Activated naive CD4-positive, alpha-beta T cell treated with anti-CD3 and anti-CD28 coated beads for 36 hours (primary cell): ENCODE measurements at regions not wholly inside any gene's neighbourhood (a gene's known extent, or its start where the extent isn't known, plus 50 kb on each side); places are given as distances from the start of the nearest gene placed in this dataset.
"Not testable (repeated sequence)": the region's sequence is repeated elsewhere in the genome, so short reads cannot be mapped to it uniquely, and the experiment has no call there.

Experiments used
- CTCF ChIA-PET: fragments of 350-600 bp; sonication (Branson Sonifier 250); formaldehyde crosslinking; loops from one replicate; lab custom pipeline; 2021; ENCODE audit warnings: antibody characterized with exemption; lab: Charles Lee
- DNase-seq: peaks from one replicate; pipeline ENCODE4 v3.0.0-alpha.2; 2020
- H3K27ac Mint-ChIP-seq: one replicate; pipeline ENCODE4 v1.8.0; 2021; ENCODE audit warnings: mild to moderate bottlenecking, mixed read lengths
- H3K27me3 Mint-ChIP-seq: one replicate; pipeline ENCODE4 v1.8.0; 2021; ENCODE audit warnings: low read depth, mixed read lengths
- H3K36me3 Mint-ChIP-seq: one replicate; pipeline ENCODE4 v1.8.0; 2021; ENCODE audit warnings: low read depth, mixed read lengths
- H3K4me1 Mint-ChIP-seq: one replicate; pipeline ENCODE4 v1.8.0; 2021; ENCODE audit warnings: low read depth, mixed read lengths
- H3K4me3 Mint-ChIP-seq: one replicate; pipeline ENCODE4 v1.8.0; 2021; ENCODE audit warnings: mild to moderate bottlenecking, moderate library complexity, mixed read lengths
- H3K9me3 Mint-ChIP-seq: one replicate; pipeline ENCODE4 v1.8.0; 2021; ENCODE audit warnings: mixed read lengths
- intact Hi-C: fragments of 100-400 bp; cut with micrococcal nuclease; formaldehyde crosslinking; loops from one replicate; pipeline ENCODE4 v1.15.1; 2023

DNA sequence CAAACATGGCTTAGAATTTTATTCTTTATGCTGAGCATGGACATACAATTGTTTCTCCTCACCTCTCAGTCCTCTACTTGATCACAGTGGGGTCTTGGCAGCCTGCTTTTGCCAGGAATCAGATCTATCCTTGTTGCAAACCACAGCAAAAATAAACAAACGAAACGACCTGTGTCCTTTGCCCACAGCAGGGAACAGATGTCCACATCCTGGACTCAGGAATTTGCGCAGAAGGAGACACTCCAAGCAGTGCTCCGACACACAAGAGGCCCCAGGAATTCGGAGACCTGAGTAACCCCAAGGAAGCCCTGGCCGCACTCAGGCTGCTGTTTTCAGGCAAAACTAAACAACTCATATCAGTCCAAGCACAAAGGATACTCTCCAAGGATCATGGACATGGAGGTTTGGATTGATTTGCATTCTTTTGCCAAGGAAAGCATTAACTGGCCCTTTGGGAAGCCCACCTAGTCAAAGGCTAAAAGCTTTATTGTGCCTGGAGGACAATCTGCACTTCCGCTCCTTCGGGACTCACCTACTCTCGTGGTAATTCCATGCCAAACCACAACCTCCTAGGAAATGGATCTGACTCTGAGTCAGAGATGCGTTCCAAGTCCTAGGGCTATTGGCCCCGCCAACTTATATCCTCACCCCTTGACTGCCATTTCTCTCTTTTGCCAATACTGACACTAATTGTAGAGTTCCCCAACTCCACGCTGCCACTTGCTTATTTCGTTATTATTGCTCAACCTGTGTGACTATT, 271.1 kb upstream of the CDH11 start:
- H3K9me3 Mint-ChIP-seq, result peaks cover 11% of the 10 kb centered on the region
- H3K27me3 Mint-ChIP-seq, result no peaks in the 10 kb centered on the region
- H3K36me3 Mint-ChIP-seq, result no peaks in the 10 kb centered on the region
- H3K4me1 Mint-ChIP-seq, result no peaks in the 10 kb centered on the region
- intact Hi-C loops, result no loop called here
- CTCF ChIA-PET, result no interaction called here
- no peak overlapping the region for H3K27ac Mint-ChIP-seq
- no peak for DNase-seq
- no peak overlapping the region for H3K4me3 Mint-ChIP-seq

DNA sequence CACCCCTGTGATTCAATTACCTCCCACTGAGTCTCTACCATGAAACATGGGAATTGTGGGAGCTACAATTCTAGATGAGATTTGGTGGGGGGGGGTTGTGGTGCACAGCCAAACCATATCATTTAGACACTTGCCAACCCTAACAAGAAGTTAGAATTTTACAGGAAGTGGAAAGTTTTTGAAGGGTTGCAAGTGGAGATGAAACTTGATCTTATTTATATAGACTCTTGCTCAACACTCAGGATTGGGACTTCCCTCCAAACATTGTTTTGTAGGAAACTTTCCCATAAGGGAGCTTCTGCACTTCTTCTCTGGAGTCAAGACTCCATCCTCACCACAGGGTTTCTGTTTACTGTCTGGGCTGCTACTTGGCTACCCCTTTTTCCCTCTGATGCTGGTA, 266.7 kb upstream of the CDH11 start:
- Mint-ChIP-seq H3K27me3 (no peaks in the 10 kb centered on the region), H3K36me3 (no peaks in the 10 kb centered on the region), H3K4me1 (no peaks in the 10 kb centered on the region), H3K4me3 (no peak overlapping the region), H3K9me3 (peaks cover 15% of the 10 kb centered on the region), H3K27ac (no peak overlapping the region)
- no peak for DNase-seq
- intact Hi-C loops, result no loop called here
- CTCF ChIA-PET, result no interaction called here

DNA sequence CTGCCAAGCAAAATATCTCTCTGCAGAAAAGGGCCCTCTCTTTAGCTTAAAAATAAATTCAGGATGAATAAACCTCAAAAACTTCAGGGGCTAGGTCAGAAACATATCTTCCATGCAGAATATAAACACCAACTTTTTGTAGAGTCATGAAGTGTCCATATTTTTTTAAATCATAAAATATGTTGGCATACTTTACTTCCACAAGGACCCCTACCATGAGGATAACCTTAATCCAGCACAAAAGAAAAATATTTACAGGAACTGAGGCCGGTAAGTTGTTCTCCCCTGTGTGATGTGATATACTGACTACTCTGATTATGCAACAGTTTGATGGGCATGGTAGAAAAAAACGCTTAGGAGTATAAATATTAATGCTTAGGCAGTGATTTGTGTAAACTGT, 264.8 kb upstream of the CDH11 start:
- peaks cover 18% of the 10 kb centered on the region for H3K9me3 Mint-ChIP-seq
- no peaks in the 10 kb centered on the region for H3K36me3 Mint-ChIP-seq
- DNase-seq, result no peak
- no peak overlapping the region for H3K4me3 Mint-ChIP-seq
- H3K4me1 Mint-ChIP-seq, result no peaks in the 10 kb centered on the region
- intact Hi-C loops, result no loop called here
- CTCF ChIA-PET, result no interaction called here
- H3K27ac Mint-ChIP-seq, result no peak overlapping the region
- H3K27me3 Mint-ChIP-seq, result no peaks in the 10 kb centered on the region

DNA sequence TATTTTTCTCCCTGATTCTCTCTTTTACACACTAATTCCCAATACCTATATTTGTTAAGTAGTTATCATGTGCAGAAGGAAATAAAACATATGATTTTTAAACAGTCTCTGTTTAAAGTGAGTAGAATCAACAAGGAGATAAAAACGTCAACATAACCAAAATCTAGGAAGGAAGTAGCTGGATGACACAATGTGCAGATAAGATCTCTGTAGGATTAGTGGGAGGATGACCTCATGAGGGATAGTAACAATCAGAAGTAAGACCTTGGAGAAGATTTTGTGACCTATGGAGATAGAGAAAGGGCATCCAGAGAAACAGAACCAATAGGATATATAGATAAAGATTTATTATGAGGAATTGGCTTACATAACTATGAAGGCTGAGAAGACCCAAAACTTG, 262.6 kb upstream of the CDH11 start:
- Mint-ChIP-seq H3K9me3 (peaks cover 18% of the 10 kb centered on the region), H3K36me3 (no peaks in the 10 kb centered on the region), H3K4me3 (no peak overlapping the region), H3K4me1 (no peaks in the 10 kb centered on the region), H3K27ac (no peak overlapping the region), H3K27me3 (no peaks in the 10 kb centered on the region)
- intact Hi-C loops, result no loop called here
- CTCF ChIA-PET, result no interaction called here
- DNase-seq, result no peak

DNA sequence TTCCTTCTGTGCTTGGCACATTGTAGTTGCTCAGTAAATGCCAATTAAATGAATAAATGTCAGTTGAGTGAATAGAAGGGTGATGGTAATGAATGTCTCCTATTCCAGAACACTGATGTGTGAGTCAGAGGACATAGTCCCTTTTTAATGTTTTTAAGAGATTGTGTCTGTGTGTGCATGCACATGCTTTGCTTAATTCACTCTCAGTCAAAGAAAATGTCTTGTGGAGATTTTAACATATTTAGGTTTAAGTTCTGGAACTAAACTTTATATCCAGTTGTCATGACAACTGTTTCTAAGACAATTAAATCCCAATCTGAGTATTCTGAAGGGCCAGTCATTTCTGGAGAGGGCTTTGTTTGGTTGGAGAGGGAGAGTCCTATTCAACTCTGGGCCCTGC, 255.3 kb upstream of the CDH11 start:
- Mint-ChIP-seq H3K36me3 (no peaks in the 10 kb centered on the region), H3K4me3 (no peak overlapping the region), H3K27me3 (no peaks in the 10 kb centered on the region), H3K27ac (no peak overlapping the region), H3K9me3 (peaks cover 3% of the 10 kb centered on the region), H3K4me1 (no peaks in the 10 kb centered on the region)
- intact Hi-C loops, result no loop called here
- no peak for DNase-seq
- CTCF ChIA-PET, result no interaction called here

DNA sequence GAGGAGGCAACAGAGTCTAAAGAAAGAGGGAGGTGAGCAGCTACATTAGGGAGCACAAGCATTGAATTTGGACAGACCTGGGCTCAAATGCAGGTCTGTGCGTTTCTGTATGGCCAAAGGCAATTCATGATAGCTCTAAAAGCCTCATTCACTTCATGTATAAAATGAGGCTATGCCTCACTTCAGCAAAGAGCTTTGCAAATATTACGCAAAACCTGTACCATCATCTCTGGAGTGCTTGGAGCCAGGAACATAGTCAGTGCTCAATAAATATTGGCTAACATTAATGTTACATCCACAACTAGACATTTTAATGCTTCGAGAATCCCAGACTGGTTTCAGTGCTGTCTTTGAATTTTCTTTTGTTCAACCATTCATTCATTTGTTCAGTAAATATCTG, 254.7 kb upstream of the CDH11 start:
- Mint-ChIP-seq H3K9me3 (no peaks in the 10 kb centered on the region), H3K4me1 (no peaks in the 10 kb centered on the region), H3K27me3 (no peaks in the 10 kb centered on the region), H3K4me3 (no peak overlapping the region), H3K27ac (no peak overlapping the region), H3K36me3 (no peaks in the 10 kb centered on the region)
- CTCF ChIA-PET, result no interaction called here
- DNase-seq, result no peak
- intact Hi-C loops, result no loop called here

DNA sequence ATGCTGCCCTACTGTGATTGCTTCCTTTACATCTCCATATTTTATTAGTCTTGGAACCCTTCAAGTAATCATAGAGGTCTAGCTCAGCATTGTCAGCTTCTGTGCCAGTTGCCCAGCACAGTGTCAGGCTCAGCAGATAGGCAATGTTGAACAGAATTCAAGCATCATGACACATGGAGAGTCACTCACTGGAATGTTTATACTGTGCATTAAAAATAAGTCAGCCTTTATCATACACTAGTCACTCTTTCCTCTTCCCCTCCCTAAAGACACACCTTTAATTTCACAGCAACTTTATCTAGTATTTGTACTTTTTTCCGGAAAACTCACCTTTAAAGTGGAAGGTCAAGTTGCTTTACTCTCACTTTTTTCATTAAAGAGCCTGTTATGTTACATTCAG, 253.8 kb upstream of the CDH11 start:
- Mint-ChIP-seq H3K4me3 (no peak overlapping the region), H3K4me1 (no peaks in the 10 kb centered on the region), H3K27me3 (no peaks in the 10 kb centered on the region), H3K27ac (no peak overlapping the region), H3K36me3 (no peaks in the 10 kb centered on the region), H3K9me3 (no peaks in the 10 kb centered on the region)
- intact Hi-C loops, result no loop called here
- DNase-seq, result no peak
- CTCF ChIA-PET, result no interaction called here

DNA sequence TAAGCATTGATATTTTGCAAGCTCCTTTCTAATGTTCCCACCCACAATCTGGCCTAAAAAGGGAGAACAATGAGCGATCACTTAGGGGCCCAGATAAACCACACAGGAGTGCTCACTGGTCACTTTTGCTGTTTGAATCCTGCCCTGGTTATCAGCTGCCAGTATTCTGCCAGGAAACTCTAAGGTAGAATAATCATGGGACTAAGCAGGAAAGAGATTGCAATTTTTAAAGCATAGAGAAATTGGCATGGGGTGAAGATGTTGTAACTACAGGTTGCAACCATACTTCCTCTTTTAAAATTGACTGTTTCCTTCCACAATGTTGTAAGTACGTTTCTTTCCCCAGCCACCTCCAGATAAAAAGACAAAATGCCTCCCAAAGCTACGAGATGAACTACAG, 251.2 kb upstream of the CDH11 start:
- CTCF ChIA-PET, result no interaction called here
- no peak overlapping the region for H3K27ac Mint-ChIP-seq

DNA sequence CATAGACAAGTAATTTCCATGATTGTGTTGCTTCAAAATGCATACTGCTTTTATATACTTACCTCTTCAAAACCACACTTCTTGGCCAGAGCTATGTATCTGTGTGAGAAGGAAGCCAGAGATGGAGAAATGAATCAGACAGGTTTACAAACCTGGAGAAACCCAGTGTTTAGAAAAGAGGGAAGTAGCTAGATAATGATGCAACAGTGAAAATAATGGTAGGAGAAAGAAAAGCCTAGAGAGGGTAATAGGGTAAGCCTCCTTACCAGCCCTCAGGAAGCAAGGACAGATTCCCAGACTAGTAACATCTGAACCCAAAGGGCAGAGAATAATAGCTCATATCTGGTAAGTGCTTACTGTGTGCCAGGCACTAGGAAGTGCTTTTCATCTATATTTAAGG, 250.3 kb upstream of the CDH11 start:
- Mint-ChIP-seq H3K36me3 (no peaks in the 10 kb centered on the region), H3K4me1 (no peaks in the 10 kb centered on the region), H3K4me3 (no peak overlapping the region), H3K27ac (no peak overlapping the region), H3K9me3 (peaks cover 4% of the 10 kb centered on the region), H3K27me3 (no peaks in the 10 kb centered on the region)
- CTCF ChIA-PET, result interaction anchor here (0.8 kb wide), 1 partner anchor 9 kb away, joined by 3 read pairs; no protein-coding TSS in a partner anchor
- no peak for DNase-seq
- intact Hi-C loops, result no loop called here

More for the DNA sequence above, 251.2 kb upstream of the CDH11 start:
- H3K4me3 Mint-ChIP-seq, result no peak overlapping the region
- peaks cover 4% of the 10 kb centered on the region for H3K9me3 Mint-ChIP-seq
- no peaks in the 10 kb centered on the region for H3K27me3 Mint-ChIP-seq
- no peaks in the 10 kb centered on the region for H3K4me1 Mint-ChIP-seq
- intact Hi-C loops, result no loop called here
- DNase-seq, result no peak
- H3K36me3 Mint-ChIP-seq, result no peaks in the 10 kb centered on the region

DNA sequence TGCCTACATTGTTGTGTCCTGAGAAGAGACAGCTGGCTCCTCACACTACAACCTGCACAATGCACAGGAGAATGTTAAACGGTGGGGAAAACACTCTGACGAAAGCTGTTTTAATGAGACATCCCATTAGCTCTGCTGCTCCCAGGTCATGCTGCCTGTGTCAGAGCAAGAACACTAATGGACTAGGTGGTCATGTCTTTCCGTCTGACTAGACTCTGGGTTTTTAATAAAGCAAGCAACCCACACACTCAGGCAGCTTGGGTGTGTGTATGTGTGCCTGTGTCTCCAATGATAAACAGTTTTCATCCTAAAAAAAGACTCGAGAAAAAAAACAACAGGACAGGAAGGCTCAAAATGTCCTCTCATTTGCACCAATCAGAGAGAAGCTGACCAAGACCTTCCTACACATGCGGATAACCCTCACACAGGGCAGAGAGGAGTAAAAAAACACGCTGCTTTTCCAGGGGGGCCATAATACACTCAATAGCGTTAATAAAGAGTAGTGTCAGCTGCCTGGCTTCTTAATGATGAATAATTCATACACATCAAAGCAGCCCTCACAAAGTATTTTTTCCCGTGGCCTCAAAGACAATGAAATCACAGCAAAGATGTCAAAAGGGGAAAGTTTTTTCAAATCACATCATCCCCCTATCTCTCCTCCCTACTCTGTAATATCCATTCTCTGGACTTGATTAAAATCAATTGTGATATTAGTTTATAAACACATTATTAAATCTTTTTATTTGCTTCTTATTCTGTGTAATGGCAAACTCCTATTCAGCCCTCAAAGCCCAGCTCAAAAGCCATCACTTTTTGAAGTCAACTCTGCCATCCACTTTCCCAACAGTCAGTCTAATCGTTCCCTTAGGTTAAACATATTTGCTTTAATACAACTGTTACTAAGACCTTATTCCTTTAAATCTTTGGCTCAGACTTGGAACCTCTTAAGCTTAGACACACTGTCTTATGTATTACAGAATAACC, 244.2 kb upstream of the CDH11 start:
- Mint-ChIP-seq H3K9me3 (peaks cover 4% of the 10 kb centered on the region), H3K4me1 (no peaks in the 10 kb centered on the region), H3K36me3 (no peaks in the 10 kb centered on the region), H3K27me3 (no peaks in the 10 kb centered on the region), H3K27ac (no peak overlapping the region), H3K4me3 (no peak overlapping the region)
- no peak for DNase-seq
- CTCF ChIA-PET, result no interaction called here
- intact Hi-C loops, result no loop called here

DNA sequence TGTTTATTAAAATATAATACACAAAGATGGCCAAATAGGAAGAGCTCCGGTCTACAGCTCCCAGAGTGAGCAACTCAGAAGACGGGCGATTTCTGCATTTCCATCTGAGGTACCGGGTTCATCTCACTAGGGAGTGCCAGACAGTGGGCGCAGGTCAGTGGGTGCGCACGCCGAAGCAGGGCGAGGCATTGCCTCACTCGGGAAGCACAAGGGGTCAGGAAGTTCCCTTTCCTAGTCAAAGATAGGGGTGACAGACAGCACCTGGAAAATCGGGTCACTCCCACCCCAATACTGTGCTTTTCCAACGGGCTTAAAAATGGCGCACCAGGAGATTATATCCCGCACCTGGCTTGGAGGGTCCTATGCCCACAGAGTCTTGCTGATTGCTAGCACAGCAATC, 234.9 kb upstream of the CDH11 start:
- H3K9me3 Mint-ChIP-seq, intact Hi-C loops, H3K27ac Mint-ChIP-seq, H3K4me1 Mint-ChIP-seq, DNase-seq, H3K36me3 Mint-ChIP-seq, H3K4me3 Mint-ChIP-seq, H3K27me3 Mint-ChIP-seq, CTCF ChIA-PET: not testable (repeated sequence)

DNA sequence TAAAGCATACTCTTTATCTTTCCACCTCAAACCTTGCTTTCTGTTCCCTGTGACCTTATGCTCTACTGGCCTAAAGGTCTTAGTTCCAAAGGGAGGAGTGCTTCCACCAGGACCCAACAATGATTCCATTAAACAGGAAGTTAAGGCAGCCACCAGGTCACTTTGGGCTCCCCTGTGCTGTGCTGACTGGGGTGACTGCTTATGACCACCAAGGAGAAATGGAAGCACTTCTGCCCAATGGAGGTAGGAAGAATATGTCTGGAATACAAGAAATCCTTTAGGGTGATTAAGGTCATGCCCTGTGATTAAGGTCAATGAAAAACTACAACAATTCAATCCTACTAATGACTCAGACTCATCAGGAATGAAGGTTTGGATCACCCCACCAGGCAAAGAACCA, 233.8 kb upstream of the CDH11 start:
- CTCF ChIA-PET, result no interaction called here
- Mint-ChIP-seq H3K9me3 (peaks cover 5% of the 10 kb centered on the region), H3K4me1 (no peaks in the 10 kb centered on the region), H3K36me3 (no peaks in the 10 kb centered on the region), H3K4me3 (no peak overlapping the region), H3K27me3 (no peaks in the 10 kb centered on the region), H3K27ac (no peak overlapping the region)
- no peak for DNase-seq
- intact Hi-C loops, result no loop called here

DNA sequence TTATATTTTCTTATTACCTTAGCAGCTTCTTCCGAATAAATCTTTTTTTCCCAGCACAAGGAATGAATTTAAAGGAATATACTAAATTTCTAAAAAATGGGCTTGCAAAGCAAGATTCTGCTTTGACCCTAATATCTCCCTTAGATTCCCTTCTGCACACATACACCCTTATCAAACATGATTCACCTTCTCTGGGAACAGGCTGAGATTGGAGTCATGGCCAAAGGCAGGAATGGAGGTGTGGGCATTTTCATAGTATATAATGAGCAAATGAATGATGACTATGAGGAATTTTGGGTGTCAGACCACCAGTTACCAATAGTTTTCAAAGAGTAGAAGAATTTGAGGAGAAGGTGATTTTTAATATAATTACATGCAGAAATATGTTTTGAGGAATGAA, 231.3 kb upstream of the CDH11 start:
- Mint-ChIP-seq H3K36me3 (no peaks in the 10 kb centered on the region), H3K9me3 (peaks cover 3% of the 10 kb centered on the region), H3K27ac (no peak overlapping the region), H3K27me3 (no peaks in the 10 kb centered on the region), H3K4me1 (no peaks in the 10 kb centered on the region), H3K4me3 (no peak overlapping the region)
- CTCF ChIA-PET, result no interaction called here
- intact Hi-C loops, result no loop called here
- no peak for DNase-seq
